ENCODE measurements at regions not wholly inside any gene's neighbourhood (a gene's known extent, or its start where the extent isn't known, plus 50 kb on each side); places are given as distances from the start of the nearest gene placed in this dataset.

- TF ChIP-seq TAF1 (IDR thresholded peaks at IDR 0.05; ENCODE audit: borderline replicate concordance, insufficient read depth, low read length) (no peak), POLR2AphosphoS5 (IDR thresholded peaks at IDR 0.05; ENCODE audit: low read depth, low read length) (no peak), SIN3A (IDR thresholded peaks at IDR 0.05; ENCODE audit: borderline replicate concordance, insufficient read depth, low read length) (no peak), REST (IDR thresholded peaks at IDR 0.05; ENCODE audit: insufficient read depth in 1 of 2, low read depth in 2 of 2, low read length in 2 of 2) (no peak), FOXP2 (optimal IDR thresholded peaks at IDR 0.05; ENCODE audit: borderline replicate concordance, extremely low read depth, extremely low read length, insufficient read depth) (no peak)
These were observed 471.7 kb downstream of the SOX11 start for GRCh38 chr2:6163932-6164331.

GRCh38 chr2:6164986-6165747, 473.0 kb downstream of the SOX11 start:
- TF ChIP-seq FOXP2 (optimal IDR thresholded peaks at IDR 0.05; ENCODE audit: borderline replicate concordance, extremely low read depth, extremely low read length, insufficient read depth), result no peak

- TF ChIP-seq SIN3A (IDR thresholded peaks at IDR 0.05; ENCODE audit: borderline replicate concordance, insufficient read depth, low read length), result no peak
- TF ChIP-seq TAF1 (IDR thresholded peaks at IDR 0.05; ENCODE audit: borderline replicate concordance, insufficient read depth, low read length), result no peak
- no peak for TF ChIP-seq FOXP2 (optimal IDR thresholded peaks at IDR 0.05; ENCODE audit: borderline replicate concordance, extremely low read depth, extremely low read length, insufficient read depth)
- no peak for TF ChIP-seq POLR2AphosphoS5 (IDR thresholded peaks at IDR 0.05; ENCODE audit: low read depth, low read length)
- TF ChIP-seq REST (IDR thresholded peaks at IDR 0.05; ENCODE audit: insufficient read depth in 1 of 2, low read depth in 2 of 2, low read length in 2 of 2), result no peak
These were observed 475.5 kb downstream of the SOX11 start for GRCh38 chr2:6167592-6168138.

GRCh38 chr2:6168485-6168884, 476.3 kb downstream of the SOX11 start:
- TF ChIP-seq SIN3A (IDR thresholded peaks at IDR 0.05; ENCODE audit: borderline replicate concordance, insufficient read depth, low read length), result no peak
- TF ChIP-seq TAF1 (IDR thresholded peaks at IDR 0.05; ENCODE audit: borderline replicate concordance, insufficient read depth, low read length), result no peak
- no peak for TF ChIP-seq FOXP2 (optimal IDR thresholded peaks at IDR 0.05; ENCODE audit: borderline replicate concordance, extremely low read depth, extremely low read length, insufficient read depth)
- TF ChIP-seq POLR2AphosphoS5 (IDR thresholded peaks at IDR 0.05; ENCODE audit: low read depth, low read length), result no peak
- no peak for TF ChIP-seq REST (IDR thresholded peaks at IDR 0.05; ENCODE audit: insufficient read depth in 1 of 2, low read depth in 2 of 2, low read length in 2 of 2)

- TF ChIP-seq SIN3A (IDR thresholded peaks at IDR 0.05; ENCODE audit: borderline replicate concordance, insufficient read depth, low read length) (no peak), POLR2AphosphoS5 (IDR thresholded peaks at IDR 0.05; ENCODE audit: low read depth, low read length) (no peak), REST (IDR thresholded peaks at IDR 0.05; ENCODE audit: insufficient read depth in 1 of 2, low read depth in 2 of 2, low read length in 2 of 2) (no peak), TAF1 (IDR thresholded peaks at IDR 0.05; ENCODE audit: borderline replicate concordance, insufficient read depth, low read length) (no peak), FOXP2 (optimal IDR thresholded peaks at IDR 0.05; ENCODE audit: borderline replicate concordance, extremely low read depth, extremely low read length, insufficient read depth) (no peak)
These were observed 479.1 kb downstream of the SOX11 start for GRCh38 chr2:6171294-6171693.

Measured in PFSK-1 (cell line).